ENCODE measurements at regions not wholly inside any gene's neighbourhood (a gene's known extent, or its start where the extent isn't known, plus 50 kb on each side); places are given as distances from the start of the nearest gene placed in this dataset.

DNA sequence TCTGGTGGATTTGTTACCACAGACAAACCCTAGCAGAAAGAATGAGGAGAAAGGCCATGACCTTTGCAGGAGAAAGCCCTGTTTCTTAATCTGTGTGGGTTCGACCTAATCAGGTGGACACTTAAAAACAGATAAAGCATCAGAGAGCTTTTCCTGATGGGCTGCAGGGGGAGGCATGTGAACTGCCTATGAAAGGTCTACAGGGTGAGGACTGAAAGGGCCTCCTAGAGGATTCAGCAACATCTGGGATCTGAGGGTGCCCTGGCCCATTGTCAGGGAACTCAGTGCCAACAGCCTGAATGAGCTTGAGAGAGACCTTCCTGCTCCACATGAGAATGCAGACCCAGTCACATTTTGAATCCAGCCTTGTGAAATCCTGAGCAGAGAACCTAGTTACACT, 178.8 kb upstream of the DDHD1 start (continued):
- TF ChIP-seq, protein P1, sequence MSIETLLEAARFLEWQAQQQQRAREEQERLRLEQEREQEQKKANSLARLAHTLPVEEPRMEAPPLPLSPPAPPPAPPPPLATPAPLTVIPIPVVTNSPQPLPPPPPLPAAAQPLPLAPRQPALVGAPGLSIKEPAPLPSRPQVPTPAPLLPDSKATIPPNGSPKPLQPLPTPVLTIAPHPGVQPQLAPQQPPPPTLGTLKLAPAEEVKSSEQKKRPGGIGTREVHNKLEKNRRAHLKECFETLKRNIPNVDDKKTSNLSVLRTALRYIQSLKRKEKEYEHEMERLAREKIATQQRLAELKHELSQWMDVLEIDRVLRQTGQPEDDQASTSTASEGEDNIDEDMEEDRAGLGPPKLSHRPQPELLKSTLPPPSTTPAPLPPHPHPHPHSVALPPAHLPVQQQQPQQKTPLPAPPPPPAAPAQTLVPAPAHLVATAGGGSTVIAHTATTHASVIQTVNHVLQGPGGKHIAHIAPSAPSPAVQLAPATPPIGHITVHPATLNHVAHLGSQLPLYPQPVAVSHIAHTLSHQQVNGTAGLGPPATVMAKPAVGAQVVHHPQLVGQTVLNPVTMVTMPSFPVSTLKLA (conservative IDR thresholded peaks at IDR 0.05), result no peak

DNA sequence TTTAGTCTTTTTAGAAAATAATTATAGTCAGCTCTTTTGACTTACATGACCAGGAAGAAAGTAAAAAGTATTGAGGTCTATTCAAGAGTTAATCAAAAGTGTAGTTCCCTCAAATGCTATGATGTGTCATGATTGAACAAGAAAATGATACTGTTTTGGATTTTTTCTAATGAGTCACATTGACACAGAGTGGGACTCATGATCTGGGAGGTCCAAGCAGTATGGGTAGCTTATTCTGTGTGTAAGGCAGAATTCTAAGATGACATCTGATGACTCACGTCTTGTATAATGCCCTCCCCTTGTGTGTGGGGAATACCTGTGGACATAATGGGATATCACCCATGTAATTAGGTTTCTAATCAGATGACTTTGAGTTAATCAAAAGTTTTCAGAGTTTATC, 178.1 kb upstream of the DDHD1 start:
- H3K9me1 ChIP-seq (ENCODE audit: control insufficient read depth, insufficient read depth, low read length), result peaks cover 3% of the 10 kb centered on the region
- no peaks in the 10 kb centered on the region for H3K27me3 ChIP-seq (ENCODE audit: control insufficient read depth in 2 of 2, insufficient read depth in 2 of 2, low read length in 2 of 2)
- no peak overlapping the region for H3K4me2 ChIP-seq (ENCODE audit: insufficient read depth, low read length)
- DNase-seq (ENCODE audit: extremely low read depth in 1 of 4, low spot score in 3 of 4) (no peak), FAIRE-seq (no peak), ATAC-seq (no peak)
- no peak overlapping the region for H3K4me3 ChIP-seq
- no TSS peak for BruUV-seq (replicated peaks)
- intact Hi-C loops (cut with micrococcal nuclease), result no loop called here
- no peaks in the 10 kb centered on the region for H3K36me3 ChIP-seq (ENCODE audit: control insufficient read depth, insufficient read depth, low read length)
- CTCF ChIA-PET (ENCODE audit: low intra/inter-chr PET ratio), result no interaction called here
- WGBS (ENCODE audit: insufficient coverage, low coverage, missing lambda C conversion rate), result 0% methylated on average over 1 of the region's 1 CpG
- H3K9me3 ChIP-seq (replicated peaks; ENCODE audit: control insufficient read depth, insufficient read depth, low read depth, low read length), result no peaks in the 10 kb centered on the region
- H3K4me1 ChIP-seq (replicated peaks in 1 of 2; ENCODE audit: control insufficient read depth in 2 of 2, insufficient read depth in 2 of 2, low read length in 2 of 2), result no peaks in the 10 kb centered on the region
- POLR2A ChIA-PET, result no interaction called here
- H3K79me2 ChIP-seq (ENCODE audit: control insufficient read depth, insufficient read depth, low read length), result no peaks in the 10 kb centered on the region
- no peak overlapping the region for H2AFZ ChIP-seq (ENCODE audit: low read depth, low read length)
- in situ Hi-C loops (cut with MboI), result no loop called here
- no peaks in the 10 kb centered on the region for H4K20me1 ChIP-seq (replicated peaks; ENCODE audit: control insufficient read depth, insufficient read depth, low read length)
- no peak overlapping the region for H3K27ac ChIP-seq (ENCODE audit: extremely low read depth, low read depth, low read length)
- no peak overlapping the region for H3K9ac ChIP-seq (ENCODE audit: insufficient read depth in 1 of 2, low read depth in 2 of 2, low read length in 2 of 2)
- TF ChIP-seq MYBL2 (IDR thresholded peaks at IDR 0.05; ENCODE audit: low read depth), result no peak
- TF ChIP-seq MYBL2 (CRISPR knock-in tag; IDR thresholded peaks at IDR 0.05; ENCODE audit: borderline replicate concordance), result no peak
- TF ChIP-seq, protein P2, sequence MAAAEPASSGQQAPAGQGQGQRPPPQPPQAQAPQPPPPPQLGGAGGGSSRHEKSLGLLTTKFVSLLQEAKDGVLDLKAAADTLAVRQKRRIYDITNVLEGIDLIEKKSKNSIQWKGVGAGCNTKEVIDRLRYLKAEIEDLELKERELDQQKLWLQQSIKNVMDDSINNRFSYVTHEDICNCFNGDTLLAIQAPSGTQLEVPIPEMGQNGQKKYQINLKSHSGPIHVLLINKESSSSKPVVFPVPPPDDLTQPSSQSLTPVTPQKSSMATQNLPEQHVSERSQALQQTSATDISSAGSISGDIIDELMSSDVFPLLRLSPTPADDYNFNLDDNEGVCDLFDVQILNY (CRISPR knock-in tag; IDR thresholded peaks at IDR 0.05), result no peak
- no peak for TF ChIP-seq HNRNPLL (IDR thresholded peaks at IDR 0.05; ENCODE audit: low read depth, low read length, poor library complexity, severe bottlenecking)
- no peak for TF ChIP-seq ZNF263 (CRISPR knock-in tag; IDR thresholded peaks at IDR 0.05; ENCODE audit: borderline replicate concordance)
- no peak for TF ChIP-seq NFIC (IDR thresholded peaks at IDR 0.05)
- TF ChIP-seq HINFP (tag; conservative IDR thresholded peaks at IDR 0.05; ENCODE audit: low read depth), result no peak
- no peak for TF ChIP-seq GATA2 (CRISPR knock-in tag; IDR thresholded peaks at IDR 0.05)
- TF ChIP-seq PHTF2 (CRISPR knock-in tag; IDR thresholded peaks at IDR 0.05), result no peak
- no peak for TF ChIP-seq TSC22D4 (tag; IDR thresholded peaks at IDR 0.05)
- TF ChIP-seq, protein P3, sequence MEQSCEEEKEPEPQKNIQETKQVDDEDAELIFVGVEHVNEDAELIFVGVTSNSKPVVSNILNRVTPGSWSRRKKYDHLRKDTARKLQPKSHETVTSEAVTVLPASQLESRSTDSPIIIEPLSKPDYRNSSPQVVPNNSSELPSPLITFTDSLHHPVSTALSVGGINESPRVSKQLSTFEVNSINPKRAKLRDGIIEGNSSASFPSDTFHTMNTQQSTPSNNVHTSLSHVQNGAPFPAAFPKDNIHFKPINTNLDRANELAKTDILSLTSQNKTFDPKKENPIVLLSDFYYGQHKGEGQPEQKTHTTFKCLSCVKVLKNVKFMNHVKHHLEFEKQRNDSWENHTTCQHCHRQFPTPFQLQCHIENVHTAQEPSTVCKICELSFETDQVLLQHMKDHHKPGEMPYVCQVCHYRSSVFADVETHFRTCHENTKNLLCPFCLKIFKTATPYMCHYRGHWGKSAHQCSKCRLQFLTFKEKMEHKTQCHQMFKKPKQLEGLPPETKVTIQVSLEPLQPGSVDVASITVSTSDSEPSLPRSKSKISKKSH (CRISPR knock-in tag; IDR thresholded peaks at IDR 0.05), result no peak
- TF ChIP-seq L3MBTL2 (IDR thresholded peaks at IDR 0.05), result no peak
- TF ChIP-seq RB1 (IDR thresholded peaks at IDR 0.05; ENCODE audit: low read depth), result no peak
- TF ChIP-seq TFAP4 (CRISPR knock-in tag; IDR thresholded peaks at IDR 0.05; ENCODE audit: borderline replicate concordance), result no peak
- TF ChIP-seq DMBX1 (CRISPR knock-in tag; IDR thresholded peaks at IDR 0.05; ENCODE audit: borderline replicate concordance), result no peak
- TF ChIP-seq TAL1 (IDR thresholded peaks at IDR 0.05), result no peak
